ENCODE measurements at regions not wholly inside any gene's neighbourhood (a gene's known extent, or its start where the extent isn't known, plus 50 kb on each side); places are given as distances from the start of the nearest gene placed in this dataset.
"Not testable (repeated sequence)": the region's sequence is repeated elsewhere in the genome, so short reads cannot be mapped to it uniquely, and the experiment has no call there.

DNA sequence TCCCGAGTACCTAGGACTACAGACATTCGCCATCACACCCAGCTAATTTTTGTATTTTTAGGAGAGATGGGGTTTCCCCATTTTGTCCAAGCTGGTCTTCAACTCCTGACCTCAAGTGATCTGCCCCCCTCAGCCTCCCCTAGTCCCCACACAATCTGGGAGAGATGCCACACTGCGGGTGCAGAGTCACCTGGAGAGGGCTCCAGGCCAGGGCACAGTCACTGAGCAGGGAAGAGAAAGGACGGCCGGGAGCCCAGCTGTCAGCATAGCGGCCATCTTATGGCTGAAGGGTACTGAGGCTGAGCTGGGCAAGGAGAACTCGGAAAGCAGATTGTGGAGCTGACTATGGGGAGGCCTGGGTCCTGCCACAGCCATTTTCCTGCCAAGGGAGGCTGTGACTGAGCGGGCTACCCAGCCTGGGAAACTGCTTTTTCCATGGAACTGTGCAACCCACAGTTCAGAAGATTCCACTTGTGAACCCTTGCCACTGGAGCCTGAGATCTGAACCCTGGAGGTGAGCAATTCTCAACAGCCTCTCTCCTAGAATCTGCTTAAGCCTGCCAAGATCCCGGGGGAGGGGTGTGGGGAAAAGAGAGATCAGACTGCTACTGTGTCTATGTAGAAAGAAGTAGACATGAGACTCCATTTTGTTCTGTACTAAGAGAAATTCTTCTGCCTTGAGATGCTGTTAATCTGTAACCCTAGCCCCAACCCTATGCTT is 109.2 kb downstream of the ZNF486 start:
- Histone ChIP-seq H3K27ac (no peak overlapping the region), H3K4me3 (no peak overlapping the region), H3K4me1 (ENCODE audit: control insufficient read depth in 1 of 2, low read depth in 2 of 2) (no peaks in the 10 kb centered on the region), H3K27me3 (replicated peaks; ENCODE audit: insufficient read depth) (no peaks in the 10 kb centered on the region), H3K36me3 (no peaks in the 10 kb centered on the region), H3K9me3 (no peaks in the 10 kb centered on the region)
- no peak for ATAC-seq (ENCODE audit: insufficient number of reproducible peaks, low FRiP score, low read depth)
- TF ChIP-seq, protein P1, sequence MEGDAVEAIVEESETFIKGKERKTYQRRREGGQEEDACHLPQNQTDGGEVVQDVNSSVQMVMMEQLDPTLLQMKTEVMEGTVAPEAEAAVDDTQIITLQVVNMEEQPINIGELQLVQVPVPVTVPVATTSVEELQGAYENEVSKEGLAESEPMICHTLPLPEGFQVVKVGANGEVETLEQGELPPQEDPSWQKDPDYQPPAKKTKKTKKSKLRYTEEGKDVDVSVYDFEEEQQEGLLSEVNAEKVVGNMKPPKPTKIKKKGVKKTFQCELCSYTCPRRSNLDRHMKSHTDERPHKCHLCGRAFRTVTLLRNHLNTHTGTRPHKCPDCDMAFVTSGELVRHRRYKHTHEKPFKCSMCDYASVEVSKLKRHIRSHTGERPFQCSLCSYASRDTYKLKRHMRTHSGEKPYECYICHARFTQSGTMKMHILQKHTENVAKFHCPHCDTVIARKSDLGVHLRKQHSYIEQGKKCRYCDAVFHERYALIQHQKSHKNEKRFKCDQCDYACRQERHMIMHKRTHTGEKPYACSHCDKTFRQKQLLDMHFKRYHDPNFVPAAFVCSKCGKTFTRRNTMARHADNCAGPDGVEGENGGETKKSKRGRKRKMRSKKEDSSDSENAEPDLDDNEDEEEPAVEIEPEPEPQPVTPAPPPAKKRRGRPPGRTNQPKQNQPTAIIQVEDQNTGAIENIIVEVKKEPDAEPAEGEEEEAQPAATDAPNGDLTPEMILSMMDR (IDR thresholded peaks at IDR 0.05), result no peak
- no peak for DNase-seq (ENCODE audit: low spot score)

DNA sequence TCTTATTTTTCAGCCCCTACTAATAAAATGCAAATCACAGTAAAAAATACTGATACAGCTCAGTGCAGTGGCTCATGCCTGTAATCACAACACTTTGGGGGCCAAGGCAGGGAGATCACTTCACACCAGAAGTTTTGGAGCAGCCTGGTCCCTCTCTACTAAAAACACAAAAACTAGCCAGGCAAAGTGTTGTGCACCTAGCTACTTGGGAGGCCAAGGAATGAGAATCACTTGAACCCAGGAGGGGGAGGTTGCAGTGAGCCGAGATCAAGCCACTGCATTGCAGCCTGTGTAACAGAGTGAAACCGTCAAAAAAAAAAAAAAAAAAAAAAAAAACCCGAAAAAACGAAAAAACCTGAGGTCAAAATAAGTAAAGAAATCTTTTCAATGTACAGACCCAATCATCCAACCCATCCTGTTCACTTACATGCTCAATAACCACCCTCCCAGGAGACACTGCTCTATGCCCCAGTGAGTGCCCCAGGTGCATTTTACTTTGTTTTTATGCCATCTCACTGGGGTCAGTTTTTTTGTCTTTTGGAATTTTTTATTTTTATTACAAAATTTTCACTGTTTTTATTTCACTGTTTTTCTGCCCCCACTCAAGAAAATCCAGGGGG is 107.0 kb downstream of the ZNF486 start:
- ATAC-seq (ENCODE audit: insufficient number of reproducible peaks, low FRiP score, low read depth), result no peak
- no peak for DNase-seq (ENCODE audit: low spot score)
- Histone ChIP-seq H3K27ac (no peak overlapping the region), H3K36me3 (no peaks in the 10 kb centered on the region), H3K9me3 (no peaks in the 10 kb centered on the region), H3K27me3 (replicated peaks; ENCODE audit: insufficient read depth) (no peaks in the 10 kb centered on the region), H3K4me3 (no peak overlapping the region), H3K4me1 (ENCODE audit: control insufficient read depth in 1 of 2, low read depth in 2 of 2) (no peaks in the 10 kb centered on the region)
- TF ChIP-seq, protein P1 (IDR thresholded peaks at IDR 0.05), result no peak

DNA sequence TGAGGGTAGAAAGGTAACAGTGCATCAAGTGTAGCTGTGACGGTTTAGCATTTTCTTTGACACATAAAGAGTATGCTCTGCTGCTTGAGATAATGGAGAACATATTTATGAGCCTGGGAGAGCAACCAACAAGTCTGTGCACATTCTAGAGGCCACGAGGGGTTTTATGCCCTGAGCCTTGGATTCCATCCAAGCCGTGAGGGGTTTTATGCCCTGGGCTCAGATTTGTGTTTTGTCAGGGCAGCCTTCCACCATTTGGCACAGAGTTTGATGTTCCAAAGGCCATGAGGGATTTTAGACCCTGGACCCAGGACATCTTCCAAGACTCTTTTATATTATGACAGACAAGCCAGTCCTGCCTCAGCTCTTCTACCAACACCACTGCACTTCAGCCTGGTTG is 106.4 kb downstream of the ZNF486 start:
- H3K9me3 ChIP-seq, result no peaks in the 10 kb centered on the region
- no peaks in the 10 kb centered on the region for H3K4me1 ChIP-seq (ENCODE audit: control insufficient read depth in 1 of 2, low read depth in 2 of 2)
- ATAC-seq (ENCODE audit: insufficient number of reproducible peaks, low FRiP score, low read depth) (no peak), DNase-seq (ENCODE audit: low spot score) (no peak)
- H3K4me3 ChIP-seq, result no peak overlapping the region
- TF ChIP-seq, protein P1 (IDR thresholded peaks at IDR 0.05), result no peak
- H3K27me3 ChIP-seq (replicated peaks; ENCODE audit: insufficient read depth), result no peaks in the 10 kb centered on the region
- H3K36me3 ChIP-seq, result no peaks in the 10 kb centered on the region
- no peak overlapping the region for H3K27ac ChIP-seq

DNA sequence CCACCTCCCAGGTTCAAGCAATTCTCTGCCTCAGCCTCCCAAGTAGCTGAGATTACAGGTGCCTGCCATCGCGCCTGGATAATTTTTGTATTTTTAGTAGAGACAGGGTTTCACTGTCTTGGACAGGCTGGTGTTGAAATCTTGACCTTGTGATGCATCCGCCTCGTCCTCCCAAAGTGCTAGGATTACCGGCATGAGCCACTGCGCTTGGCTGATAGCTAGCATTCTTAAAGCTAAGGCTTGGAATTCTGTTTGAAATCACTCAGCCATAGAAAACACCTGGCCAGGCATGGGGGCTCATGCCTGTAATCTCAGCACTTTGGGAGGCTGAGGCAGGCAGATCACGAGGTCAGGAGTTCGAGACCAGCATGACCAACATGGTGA is 105.6 kb downstream of the ZNF486 start:
- not testable (repeated sequence) for H3K9me3 ChIP-seq; ATAC-seq (ENCODE audit: insufficient number of reproducible peaks, low FRiP score, low read depth); DNase-seq (ENCODE audit: low spot score); H3K27ac ChIP-seq; H3K27me3 ChIP-seq (replicated peaks; ENCODE audit: insufficient read depth); H3K36me3 ChIP-seq; H3K4me1 ChIP-seq (ENCODE audit: control insufficient read depth in 1 of 2, low read depth in 2 of 2); H3K4me3 ChIP-seq

DNA sequence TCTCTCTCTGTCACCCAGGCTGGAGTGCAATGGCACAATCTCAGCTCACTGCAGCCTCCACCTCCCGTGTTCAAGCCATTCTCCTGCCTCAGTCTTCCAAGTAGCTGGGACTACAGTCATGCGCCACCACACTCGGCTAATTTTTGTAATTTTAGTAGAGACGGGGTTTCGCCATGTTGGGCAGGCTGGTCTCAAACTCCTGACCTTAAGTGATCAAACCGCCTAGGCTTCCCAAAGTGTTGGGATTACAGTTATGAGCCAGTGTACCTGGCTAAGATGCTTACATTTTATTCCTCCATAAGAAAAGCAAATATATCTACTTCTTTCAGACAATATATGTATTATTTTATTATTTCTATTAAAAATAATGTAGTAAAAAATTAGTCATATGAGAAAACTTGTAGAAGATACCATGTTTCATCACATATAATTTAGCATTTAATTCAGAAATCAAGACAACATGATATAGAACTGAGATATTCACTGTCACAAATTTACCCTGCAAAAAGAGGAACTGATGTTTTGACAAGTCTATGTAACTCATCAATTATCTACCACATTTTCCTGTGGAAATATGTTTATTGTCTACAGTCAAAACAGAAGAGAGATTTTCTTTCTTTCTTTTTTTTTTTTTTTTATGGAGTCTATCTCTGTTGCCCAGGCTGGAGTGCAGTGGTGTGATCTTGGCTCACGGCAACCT is 105.1 kb downstream of the ZNF486 start:
- H3K4me1 ChIP-seq (ENCODE audit: control insufficient read depth in 1 of 2, low read depth in 2 of 2); H3K36me3 ChIP-seq; ATAC-seq (ENCODE audit: insufficient number of reproducible peaks, low FRiP score, low read depth); H3K27ac ChIP-seq; H3K9me3 ChIP-seq; H3K27me3 ChIP-seq (replicated peaks; ENCODE audit: insufficient read depth); DNase-seq (ENCODE audit: low spot score); H3K4me3 ChIP-seq: not testable (repeated sequence)

DNA sequence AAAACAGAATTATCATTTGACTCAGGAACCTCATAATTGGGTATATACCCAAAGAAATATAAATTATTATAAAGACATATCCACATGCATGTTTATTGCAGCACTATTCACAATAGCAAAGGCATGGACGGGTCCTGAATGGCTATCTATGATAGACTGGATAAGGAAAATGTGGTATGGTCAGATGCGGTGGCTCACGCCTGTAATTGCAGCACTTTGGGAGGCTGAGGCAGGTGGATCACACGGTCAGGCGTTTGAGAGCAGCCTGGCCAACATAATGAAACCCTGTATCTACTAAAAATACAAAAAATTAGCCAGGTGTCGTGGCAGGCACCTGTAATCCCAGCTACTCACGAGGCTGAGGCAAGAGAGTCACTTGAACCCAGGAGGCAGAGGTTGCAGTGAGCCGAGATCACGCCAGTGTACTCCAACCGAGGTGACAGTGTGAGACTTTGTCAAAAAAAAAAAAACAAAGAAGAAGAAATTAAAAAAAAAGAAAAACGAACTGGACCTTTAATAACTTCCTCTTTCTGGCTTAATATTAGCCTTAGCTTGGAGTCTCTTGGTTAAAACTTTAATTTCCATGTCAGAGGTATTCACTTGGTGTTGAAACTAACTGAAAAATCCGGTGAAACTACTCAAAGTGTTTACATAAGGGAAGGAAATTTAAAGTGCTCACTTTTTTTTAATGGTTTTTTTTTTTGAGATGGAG is 104.4 kb downstream of the ZNF486 start:
- H3K27ac ChIP-seq, result no peak overlapping the region
- no peaks in the 10 kb centered on the region for H3K9me3 ChIP-seq
- DNase-seq (ENCODE audit: low spot score), result no peak
- H3K4me3 ChIP-seq, result no peak overlapping the region
- TF ChIP-seq, protein P1 (IDR thresholded peaks at IDR 0.05), result no peak
- no peaks in the 10 kb centered on the region for H3K36me3 ChIP-seq
- ATAC-seq (ENCODE audit: insufficient number of reproducible peaks, low FRiP score, low read depth), result no peak
- no peaks in the 10 kb centered on the region for H3K27me3 ChIP-seq (replicated peaks; ENCODE audit: insufficient read depth)
- H3K4me1 ChIP-seq (ENCODE audit: control insufficient read depth in 1 of 2, low read depth in 2 of 2), result no peaks in the 10 kb centered on the region

Measured in thoracic aorta (tissue), 2 donors.